ENCODE measurements at regions not wholly inside any gene's neighbourhood (a gene's known extent, or its start where the extent isn't known, plus 50 kb on each side); places are given as distances from the start of the nearest gene placed in this dataset.

GRCh38 chr7:25653384-25653783 lies 425.1 kb upstream of the NPVF start:
- intact Hi-C loops (cut with DNase I; ENCODE audit: low total_unique reads), result no loop called here
- WGBS, 2 donors, result 82 to 92% methylated on average over 2 of the region's 2 CpGs
- DNase-seq (ENCODE audit: low spot score in 2 of 2), result no peak
- no peak overlapping the region for H3K4me3 ChIP-seq (ENCODE audit: low read depth, poor library complexity, severe bottlenecking)
- no peak for TF ChIP-seq POLR2A (IDR thresholded peaks at IDR 0.05)
- TF ChIP-seq, protein P1, sequence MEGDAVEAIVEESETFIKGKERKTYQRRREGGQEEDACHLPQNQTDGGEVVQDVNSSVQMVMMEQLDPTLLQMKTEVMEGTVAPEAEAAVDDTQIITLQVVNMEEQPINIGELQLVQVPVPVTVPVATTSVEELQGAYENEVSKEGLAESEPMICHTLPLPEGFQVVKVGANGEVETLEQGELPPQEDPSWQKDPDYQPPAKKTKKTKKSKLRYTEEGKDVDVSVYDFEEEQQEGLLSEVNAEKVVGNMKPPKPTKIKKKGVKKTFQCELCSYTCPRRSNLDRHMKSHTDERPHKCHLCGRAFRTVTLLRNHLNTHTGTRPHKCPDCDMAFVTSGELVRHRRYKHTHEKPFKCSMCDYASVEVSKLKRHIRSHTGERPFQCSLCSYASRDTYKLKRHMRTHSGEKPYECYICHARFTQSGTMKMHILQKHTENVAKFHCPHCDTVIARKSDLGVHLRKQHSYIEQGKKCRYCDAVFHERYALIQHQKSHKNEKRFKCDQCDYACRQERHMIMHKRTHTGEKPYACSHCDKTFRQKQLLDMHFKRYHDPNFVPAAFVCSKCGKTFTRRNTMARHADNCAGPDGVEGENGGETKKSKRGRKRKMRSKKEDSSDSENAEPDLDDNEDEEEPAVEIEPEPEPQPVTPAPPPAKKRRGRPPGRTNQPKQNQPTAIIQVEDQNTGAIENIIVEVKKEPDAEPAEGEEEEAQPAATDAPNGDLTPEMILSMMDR (IDR thresholded peaks at IDR 0.05), result no peak

GRCh38 chr7:25656071-25656470 lies 427.8 kb upstream of the NPVF start:
- intact Hi-C loops (cut with DNase I; ENCODE audit: low total_unique reads), result no loop called here
- H3K4me3 ChIP-seq (ENCODE audit: low read depth, poor library complexity, severe bottlenecking), result no peak overlapping the region
- no peak for TF ChIP-seq POLR2A (IDR thresholded peaks at IDR 0.05)
- TF ChIP-seq, protein P1 (IDR thresholded peaks at IDR 0.05), result no peak
- DNase-seq (ENCODE audit: low spot score in 2 of 2), result no peak
- 65 to 77% methylated on average over 1 of the region's 1 CpG for WGBS, 2 donors

DNA sequence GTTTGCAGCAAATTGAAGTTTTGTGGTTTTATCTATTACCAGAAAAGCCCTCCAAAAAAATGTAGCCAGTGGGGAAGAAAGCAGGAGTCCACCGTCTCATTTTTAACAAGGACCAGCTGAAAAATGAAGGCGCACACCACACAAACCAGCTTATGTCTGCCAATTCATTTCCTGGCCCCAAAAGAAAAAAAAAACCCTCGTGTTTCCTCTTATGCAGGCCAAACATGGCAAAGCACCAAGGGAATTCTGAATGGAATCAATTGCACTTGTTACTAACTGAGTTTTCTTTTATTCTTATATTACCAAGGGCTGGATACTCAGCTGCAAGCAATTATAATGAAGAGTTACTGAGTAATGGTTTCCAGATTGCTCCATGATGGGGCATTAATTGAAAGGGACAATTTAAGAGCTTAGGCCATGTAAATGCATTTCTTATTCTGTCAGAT lies 428.3 kb upstream of the NPVF start:
- no peak overlapping the region for H3K4me3 ChIP-seq (ENCODE audit: low read depth, poor library complexity, severe bottlenecking)
- TF ChIP-seq, protein P1 (IDR thresholded peaks at IDR 0.05), result no peak
- no peak for TF ChIP-seq POLR2A (IDR thresholded peaks at IDR 0.05)
- intact Hi-C loops (cut with DNase I; ENCODE audit: low total_unique reads), result no loop called here
- WGBS, 2 donors, result 29 to 32% methylated on average over 3 of the region's 3 CpGs
- DNase-seq (ENCODE audit: low spot score in 2 of 2), result no peak

DNA sequence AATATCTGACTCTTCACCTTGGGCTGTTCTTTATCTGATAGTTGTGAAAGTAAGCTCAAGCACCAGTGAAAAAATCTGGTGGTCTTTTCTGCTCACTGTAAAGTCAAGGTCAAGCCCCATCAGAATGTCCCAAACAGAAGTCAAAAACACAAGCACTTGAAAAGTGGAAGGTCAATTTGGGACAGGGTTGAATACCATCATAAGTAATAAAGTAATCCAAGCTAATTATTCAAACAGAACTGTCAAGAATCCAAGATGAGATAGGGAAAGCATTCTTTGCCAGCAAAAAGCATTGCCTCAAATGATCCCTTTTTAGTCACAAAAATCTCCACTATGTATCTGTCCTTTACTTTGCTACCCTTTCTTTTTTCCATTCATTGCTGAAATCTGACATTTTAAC lies 430.1 kb upstream of the NPVF start:
- DNase-seq (ENCODE audit: low spot score in 2 of 2), result no peak
- H3K4me3 ChIP-seq (ENCODE audit: low read depth, poor library complexity, severe bottlenecking), result no peak overlapping the region
- TF ChIP-seq, protein P1 (IDR thresholded peaks at IDR 0.05), result no peak
- no peak for TF ChIP-seq POLR2A (IDR thresholded peaks at IDR 0.05)
- intact Hi-C loops (cut with DNase I; ENCODE audit: low total_unique reads), result no loop called here

DNA sequence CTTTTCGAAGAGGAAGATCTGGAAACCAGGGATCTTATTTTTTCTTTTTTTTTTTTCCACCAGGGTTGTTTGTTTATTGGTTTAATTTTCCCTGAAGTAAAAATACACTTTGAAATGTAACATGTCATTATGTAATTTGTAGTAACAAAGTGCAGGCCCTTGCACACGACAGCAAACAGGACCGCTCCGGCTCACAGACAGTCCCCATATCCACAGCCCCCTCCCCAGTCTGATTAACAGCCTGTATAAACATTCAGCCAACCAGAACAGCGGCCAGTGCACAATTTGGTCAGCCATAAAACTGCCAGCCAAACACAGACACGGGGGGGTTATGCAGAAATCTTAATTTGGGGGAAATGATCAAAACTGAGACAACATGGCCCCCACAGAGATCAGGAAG lies 431.6 kb upstream of the NPVF start:
- DNase-seq (ENCODE audit: low spot score in 2 of 2), result no peak
- H3K4me3 ChIP-seq (ENCODE audit: low read depth, poor library complexity, severe bottlenecking), result no peak overlapping the region
- 56 to 63% methylated on average over 6 of the region's 6 CpGs for WGBS, 2 donors
- TF ChIP-seq POLR2A (IDR thresholded peaks at IDR 0.05), result no peak
- TF ChIP-seq, protein P1 (IDR thresholded peaks at IDR 0.05), result no peak
- intact Hi-C loops (cut with DNase I; ENCODE audit: low total_unique reads), result no loop called here
